ENCODE measurements at regions not wholly inside any gene's neighbourhood (a gene's known extent, or its start where the extent isn't known, plus 50 kb on each side); places are given as distances from the start of the nearest gene placed in this dataset.

- no peak for DNase-seq (ENCODE audit: low spot score)
- H3K9me3 ChIP-seq (ENCODE audit: control insufficient read depth in 4 of 4, low read length in 3 of 4): no peaks in the 10 kb centered on the region
- TF ChIP-seq HNF4A (conservative IDR thresholded peaks at IDR 0.05): no peak
- TF ChIP-seq HNF4G (IDR thresholded peaks at IDR 0.05): no peak
- TF ChIP-seq RXRA (IDR thresholded peaks at IDR 0.05): no peak
- no peak for TF ChIP-seq NR2F2 (IDR thresholded peaks at IDR 0.05)
- TF ChIP-seq REST (IDR thresholded peaks at IDR 0.05): no peak
- no peak for TF ChIP-seq YY1 (IDR thresholded peaks at IDR 0.05)
- H3K9ac ChIP-seq (ENCODE audit: low read depth in 1 of 2, low read length in 2 of 2): no peak overlapping the region
- no peaks in the 10 kb centered on the region for H3K4me1 ChIP-seq (ENCODE audit: control insufficient read depth in 4 of 4, insufficient read depth in 4 of 4, low read length in 3 of 4)
- WGBS: 88% methylated on average over 6 of the region's 6 CpGs
- H3K27ac ChIP-seq (ENCODE audit: low read depth in 1 of 2, low read length in 2 of 2): no peak overlapping the region
- H3K27me3 ChIP-seq (ENCODE audit: control insufficient read depth in 4 of 4, insufficient read depth in 4 of 4, low read length in 3 of 4): peaks cover 0 to 2% (median 0%) of the 10 kb centered on the region in 4 donors
- no peak overlapping the region for H3K4me3 ChIP-seq (ENCODE audit: low read depth in 1 of 3, low read length in 3 of 3)
- H3K36me3 ChIP-seq (ENCODE audit: control insufficient read depth in 4 of 4, insufficient read depth in 3 of 4, low read depth in 1 of 4, low read length in 3 of 4): no peaks in the 10 kb centered on the region
These were observed 178.7 kb upstream of the TMTC1 start for GRCh38 chr12:29962276-29963035.

DNA sequence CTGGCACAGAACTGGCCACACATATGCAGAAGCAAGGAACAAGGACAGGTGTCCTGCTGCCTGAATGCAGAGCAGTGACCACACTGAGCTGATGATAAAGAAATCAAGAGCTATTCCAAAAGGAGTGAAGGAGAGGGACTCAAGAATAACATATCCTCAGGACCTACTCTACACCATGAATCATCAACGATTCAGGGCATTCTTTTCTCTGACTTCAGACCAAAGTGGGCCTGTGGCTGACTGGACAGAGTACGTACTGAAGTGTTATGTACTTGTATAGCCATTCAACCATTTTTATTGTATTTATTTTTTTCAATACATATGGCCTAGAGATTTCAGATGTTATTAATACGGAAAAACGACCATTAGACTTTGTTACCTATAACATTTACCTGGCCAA is 177.5 kb upstream of the TMTC1 start:
- Histone ChIP-seq H3K36me3 (ENCODE audit: control insufficient read depth in 4 of 4, insufficient read depth in 3 of 4, low read depth in 1 of 4, low read length in 3 of 4) (no peaks in the 10 kb centered on the region), H3K9ac (ENCODE audit: low read depth in 1 of 2, low read length in 2 of 2) (no peak overlapping the region), H3K4me3 (ENCODE audit: low read depth in 1 of 3, low read length in 3 of 3) (no peak overlapping the region), H3K4me1 (ENCODE audit: control insufficient read depth in 4 of 4, insufficient read depth in 4 of 4, low read length in 3 of 4) (no peaks in the 10 kb centered on the region), H3K27me3 (ENCODE audit: control insufficient read depth in 4 of 4, insufficient read depth in 4 of 4, low read length in 3 of 4) (peaks cover 0 to 2% (median 0%) of the 10 kb centered on the region in 4 donors), H3K9me3 (ENCODE audit: control insufficient read depth in 4 of 4, low read length in 3 of 4) (no peaks in the 10 kb centered on the region), H3K27ac (ENCODE audit: low read depth in 1 of 2, low read length in 2 of 2) (no peak overlapping the region)
- TF ChIP-seq RXRA (IDR thresholded peaks at IDR 0.05) (no peak), SP1 (IDR thresholded peaks at IDR 0.05) (no peak), FOXA2 (IDR thresholded peaks at IDR 0.05) (no peak), RAD21 (IDR thresholded peaks at IDR 0.05) (no peak), YY1 (IDR thresholded peaks at IDR 0.05) (no peak), TAF1 (conservative IDR thresholded peaks at IDR 0.05) (no peak), HNF4G (IDR thresholded peaks at IDR 0.05) (no peak), HNF4A (conservative IDR thresholded peaks at IDR 0.05) (no peak), MAX (IDR thresholded peaks at IDR 0.05) (no peak), FOXA1 (IDR thresholded peaks at IDR 0.05) (no peak), JUND (IDR thresholded peaks at IDR 0.05) (no peak), ZBTB33 (IDR thresholded peaks at IDR 0.05) (no peak), ATF3 (IDR thresholded peaks at IDR 0.05) (no peak), EGR1 (IDR thresholded peaks at IDR 0.05; ENCODE audit: low read depth in 2 of 2) (no peak)
- TF ChIP-seq, protein P1, sequence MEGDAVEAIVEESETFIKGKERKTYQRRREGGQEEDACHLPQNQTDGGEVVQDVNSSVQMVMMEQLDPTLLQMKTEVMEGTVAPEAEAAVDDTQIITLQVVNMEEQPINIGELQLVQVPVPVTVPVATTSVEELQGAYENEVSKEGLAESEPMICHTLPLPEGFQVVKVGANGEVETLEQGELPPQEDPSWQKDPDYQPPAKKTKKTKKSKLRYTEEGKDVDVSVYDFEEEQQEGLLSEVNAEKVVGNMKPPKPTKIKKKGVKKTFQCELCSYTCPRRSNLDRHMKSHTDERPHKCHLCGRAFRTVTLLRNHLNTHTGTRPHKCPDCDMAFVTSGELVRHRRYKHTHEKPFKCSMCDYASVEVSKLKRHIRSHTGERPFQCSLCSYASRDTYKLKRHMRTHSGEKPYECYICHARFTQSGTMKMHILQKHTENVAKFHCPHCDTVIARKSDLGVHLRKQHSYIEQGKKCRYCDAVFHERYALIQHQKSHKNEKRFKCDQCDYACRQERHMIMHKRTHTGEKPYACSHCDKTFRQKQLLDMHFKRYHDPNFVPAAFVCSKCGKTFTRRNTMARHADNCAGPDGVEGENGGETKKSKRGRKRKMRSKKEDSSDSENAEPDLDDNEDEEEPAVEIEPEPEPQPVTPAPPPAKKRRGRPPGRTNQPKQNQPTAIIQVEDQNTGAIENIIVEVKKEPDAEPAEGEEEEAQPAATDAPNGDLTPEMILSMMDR (IDR thresholded peaks at IDR 0.05; ENCODE audit: low read depth, low read length, missing input control): no peak
- DNase-seq (ENCODE audit: low spot score): no peak
- WGBS: 76% methylated on average over 4 of the region's 4 CpGs
